GM23338 (cell line): ENCODE measurements at regions not wholly inside any gene's neighbourhood (a gene's known extent, or its start where the extent isn't known, plus 50 kb on each side); places are given as distances from the start of the nearest gene placed in this dataset.

Experiments
- ATAC-seq: fragments of 200-7000 bp; cut with Tn5 transposase; 3 replicates; pipeline ENCODE4 v1.9.1; 2020
- DNase-seq: peaks from one replicate; pipeline ENCODE4 v3.0.0-alpha.2; 2015; ENCODE audit warnings: low spot score
- H2AFZ ChIP-seq: fragments of 200-600 bp; sonication (generic); 2 replicates; pipeline ENCODE4 v1.8.0; 2016; ENCODE audit warnings: antibody characterized with exemption, mild to moderate bottlenecking, moderate library complexity
- H3F3A ChIP-seq: fragments of 200-600 bp; sonication (generic); replicated peaks from 2 replicates; pipeline ENCODE4 v1.8.0; 2017; ENCODE audit warnings: antibody characterized with exemption, mixed run types, low read depth
- H3K27ac ChIP-seq: fragments of 200-600 bp; sonication (generic); 2 replicates; pipeline ENCODE4 v1.6.1; 2016; ENCODE audit warnings: low read depth
- H3K27me3 ChIP-seq: fragments of 200-600 bp; sonication (generic); 2 replicates; pipeline ENCODE4 v1.8.0; 2016; ENCODE audit warnings: mild to moderate bottlenecking, mixed run types, moderate library complexity; ENCODE audit not compliant: insufficient read depth
- H3K36me3 ChIP-seq: fragments of 200-600 bp; sonication (generic); 2 replicates; pipeline ENCODE4 v1.8.0; 2016; ENCODE audit warnings: mild to moderate bottlenecking; ENCODE audit not compliant: insufficient read depth
- H3K4me1 ChIP-seq: fragments of 200-600 bp; sonication (generic); 2 replicates; pipeline ENCODE4 v1.8.0; 2016; ENCODE audit warnings: mild to moderate bottlenecking, moderate library complexity; ENCODE audit not compliant: insufficient read depth
- H3K4me2 ChIP-seq: fragments of 200-600 bp; sonication (generic); 2 replicates; pipeline ENCODE4 v1.7.1; 2017; ENCODE audit warnings: mixed run types
- H3K4me3 ChIP-seq: fragments of 200-600 bp; sonication (generic); 2 replicates; pipeline ENCODE4 v1.6.1; 2016; ENCODE audit warnings: mixed run types
- H3K79me2 ChIP-seq: fragments of 200-600 bp; sonication (generic); replicated peaks from 2 replicates; pipeline ENCODE4 v1.8.0; 2017; ENCODE audit warnings: mild to moderate bottlenecking; ENCODE audit not compliant: insufficient read depth
- H3K9me2 ChIP-seq: fragments of 200-600 bp; sonication (generic); 2 replicates; pipeline ENCODE4 v1.8.0; 2017; ENCODE audit not compliant: insufficient read depth
- H4K20me1 ChIP-seq: fragments of 200-600 bp; sonication (generic); replicated peaks from 2 replicates; pipeline ENCODE4 v1.8.0; 2017; ENCODE audit warnings: mild to moderate bottlenecking; ENCODE audit not compliant: insufficient read depth
- H3K27ac Mint-ChIP-seq: 2 replicates; pipeline ENCODE4 v1.8.0; 2020; ENCODE audit warnings: inconsistent platforms, mild to moderate bottlenecking, moderate library complexity, mixed read lengths
- H3K27me3 Mint-ChIP-seq: 3 replicates; pipeline ENCODE4 v1.8.0; 2022; ENCODE audit warnings: low read depth, mild to moderate bottlenecking, moderate library complexity, mixed read lengths, inconsistent platforms; ENCODE audit not compliant: insufficient read depth, poor library complexity
- H3K36me3 Mint-ChIP-seq: 3 replicates; pipeline ENCODE4 v1.8.0; 2021; ENCODE audit warnings: low read depth, mild to moderate bottlenecking, inconsistent platforms, moderate library complexity, mixed read lengths
- H3K4me1 Mint-ChIP-seq: 3 replicates; pipeline ENCODE4 v1.8.0; 2020; ENCODE audit warnings: mild to moderate bottlenecking, inconsistent platforms, mixed read lengths
- H3K4me3 Mint-ChIP-seq: 3 replicates; pipeline ENCODE4 v1.8.0; 2021; ENCODE audit warnings: moderate library complexity, mild to moderate bottlenecking, inconsistent platforms, mixed read lengths
- H3K9me3 Mint-ChIP-seq: 3 replicates; pipeline ENCODE4 v1.8.0; 2020; ENCODE audit warnings: moderate library complexity, mild to moderate bottlenecking, inconsistent platforms, mixed read lengths
- CREB1 ChIP-seq: fragments of 250-450 bp; sonication (Bioruptor Pico); IDR thresholded peaks from 2 replicates; pipeline ENCODE4 v1.5.0; 2020; ENCODE audit warnings: low read depth, mild to moderate bottlenecking, moderate library complexity
- EZH2 ChIP-seq: fragments of 200-600 bp; sonication (generic); IDR thresholded peaks from one replicate; pipeline ENCODE4 v1.8.0; 2017; ENCODE audit warnings: antibody characterized with exemption, mild to moderate bottlenecking, low read depth; ENCODE audit not compliant: unreplicated experiment
- JUNB ChIP-seq: IDR thresholded peaks from one replicate; pipeline ENCODE4 v1.6.1; 2016; ENCODE audit warnings: antibody characterized with exemption; ENCODE audit not compliant: unreplicated experiment
- NANOG ChIP-seq: IDR thresholded peaks from 2 replicates; pipeline ENCODE4 v1.6.1; 2016; ENCODE audit warnings: antibody characterized with exemption, borderline replicate concordance
- POLR2AphosphoS5 ChIP-seq: IDR thresholded peaks from 2 replicates; pipeline ENCODE4 v1.6.1; 2016; ENCODE audit warnings: antibody characterized with exemption, low read depth
- STAT1 ChIP-seq: IDR thresholded peaks from one replicate; pipeline ENCODE4 v1.6.1; 2016; ENCODE audit warnings: antibody characterized with exemption; ENCODE audit not compliant: unreplicated experiment
- ZNF114 ChIP-seq: fragments of 250-450 bp; sonication (Bioruptor Pico); IDR thresholded peaks from 2 replicates; pipeline ENCODE4 v1.5.0; 2020; ENCODE audit warnings: mild to moderate bottlenecking, moderate library complexity
- TF ChIP-seq, protein P1 (sequence below): IDR thresholded peaks from 2 replicates; pipeline ENCODE4 v1.6.1; 2016; ENCODE audit warnings: antibody characterized with exemption
- TF ChIP-seq, protein P2 (sequence below): fragments of 250-450 bp; sonication (Bioruptor Pico); IDR thresholded peaks from 2 replicates; pipeline ENCODE4 v1.5.0; 2020; ENCODE audit warnings: mild to moderate bottlenecking, moderate library complexity

DNA sequence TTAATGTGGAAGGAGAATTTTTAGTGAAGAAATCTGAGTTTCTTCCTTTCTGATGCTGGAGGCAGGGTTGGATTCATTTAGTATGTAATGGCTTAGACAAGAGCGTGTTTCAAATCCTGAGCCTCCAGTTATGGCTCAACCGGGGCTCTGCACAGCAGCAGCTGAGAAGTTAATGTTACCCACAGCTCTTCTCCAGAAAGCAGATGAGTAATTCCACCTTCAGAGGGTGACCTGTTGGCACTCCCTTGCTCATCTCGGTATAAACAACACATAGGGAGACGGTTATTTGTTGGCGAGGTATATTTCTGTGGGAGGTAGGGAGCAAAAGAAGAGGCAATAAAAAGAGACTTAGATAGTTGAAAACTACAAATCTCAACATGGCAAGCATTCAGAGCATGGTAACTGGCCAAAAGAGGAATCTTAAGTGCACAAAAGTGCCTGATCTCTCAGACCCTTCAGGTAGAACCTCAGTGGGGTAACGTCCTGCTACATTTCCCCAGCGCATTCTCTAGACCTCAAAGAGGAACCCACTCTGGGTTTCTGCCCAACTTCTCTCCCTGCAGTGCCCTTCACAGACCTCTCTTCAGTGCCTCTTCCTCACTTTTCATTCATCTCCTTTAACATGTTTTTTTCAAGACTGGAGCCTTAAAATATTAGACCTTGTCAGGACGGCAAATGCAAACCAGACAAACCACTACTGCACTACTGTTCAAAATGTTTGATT is 417.5 kb upstream of the ADAMTSL1 start:
- Histone ChIP-seq H3K4me2 (no peak overlapping the region), H4K20me1 (no peaks in the 10 kb centered on the region), H3K9me2 (no peaks in the 10 kb centered on the region), H3K36me3 (no peaks in the 10 kb centered on the region), H3K4me3 (no peak overlapping the region), H3K27ac (no peak overlapping the region), H2AFZ (no peak overlapping the region), H3F3A (no peaks in the 10 kb centered on the region), H3K79me2 (no peaks in the 10 kb centered on the region), H3K4me1 (no peaks in the 10 kb centered on the region), H3K27me3 (no peaks in the 10 kb centered on the region)
- Mint-ChIP-seq H3K36me3 (no peaks in the 10 kb centered on the region), H3K4me1 (no peaks in the 10 kb centered on the region), H3K27ac (no peak overlapping the region), H3K4me3 (no peak overlapping the region), H3K9me3 (no peaks in the 10 kb centered on the region), H3K27me3 (peaks cover 2% of the 10 kb centered on the region)
- TF ChIP-seq, protein P1, sequence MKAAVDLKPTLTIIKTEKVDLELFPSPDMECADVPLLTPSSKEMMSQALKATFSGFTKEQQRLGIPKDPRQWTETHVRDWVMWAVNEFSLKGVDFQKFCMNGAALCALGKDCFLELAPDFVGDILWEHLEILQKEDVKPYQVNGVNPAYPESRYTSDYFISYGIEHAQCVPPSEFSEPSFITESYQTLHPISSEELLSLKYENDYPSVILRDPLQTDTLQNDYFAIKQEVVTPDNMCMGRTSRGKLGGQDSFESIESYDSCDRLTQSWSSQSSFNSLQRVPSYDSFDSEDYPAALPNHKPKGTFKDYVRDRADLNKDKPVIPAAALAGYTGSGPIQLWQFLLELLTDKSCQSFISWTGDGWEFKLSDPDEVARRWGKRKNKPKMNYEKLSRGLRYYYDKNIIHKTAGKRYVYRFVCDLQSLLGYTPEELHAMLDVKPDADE, result no peak
- TF ChIP-seq ZNF114 (CRISPR knock-in tag), result no peak
- no peak for TF ChIP-seq POLR2AphosphoS5
- TF ChIP-seq STAT1, result no peak
- no peak for TF ChIP-seq NANOG
- TF ChIP-seq EZH2, result no peak
- TF ChIP-seq, protein P2, sequence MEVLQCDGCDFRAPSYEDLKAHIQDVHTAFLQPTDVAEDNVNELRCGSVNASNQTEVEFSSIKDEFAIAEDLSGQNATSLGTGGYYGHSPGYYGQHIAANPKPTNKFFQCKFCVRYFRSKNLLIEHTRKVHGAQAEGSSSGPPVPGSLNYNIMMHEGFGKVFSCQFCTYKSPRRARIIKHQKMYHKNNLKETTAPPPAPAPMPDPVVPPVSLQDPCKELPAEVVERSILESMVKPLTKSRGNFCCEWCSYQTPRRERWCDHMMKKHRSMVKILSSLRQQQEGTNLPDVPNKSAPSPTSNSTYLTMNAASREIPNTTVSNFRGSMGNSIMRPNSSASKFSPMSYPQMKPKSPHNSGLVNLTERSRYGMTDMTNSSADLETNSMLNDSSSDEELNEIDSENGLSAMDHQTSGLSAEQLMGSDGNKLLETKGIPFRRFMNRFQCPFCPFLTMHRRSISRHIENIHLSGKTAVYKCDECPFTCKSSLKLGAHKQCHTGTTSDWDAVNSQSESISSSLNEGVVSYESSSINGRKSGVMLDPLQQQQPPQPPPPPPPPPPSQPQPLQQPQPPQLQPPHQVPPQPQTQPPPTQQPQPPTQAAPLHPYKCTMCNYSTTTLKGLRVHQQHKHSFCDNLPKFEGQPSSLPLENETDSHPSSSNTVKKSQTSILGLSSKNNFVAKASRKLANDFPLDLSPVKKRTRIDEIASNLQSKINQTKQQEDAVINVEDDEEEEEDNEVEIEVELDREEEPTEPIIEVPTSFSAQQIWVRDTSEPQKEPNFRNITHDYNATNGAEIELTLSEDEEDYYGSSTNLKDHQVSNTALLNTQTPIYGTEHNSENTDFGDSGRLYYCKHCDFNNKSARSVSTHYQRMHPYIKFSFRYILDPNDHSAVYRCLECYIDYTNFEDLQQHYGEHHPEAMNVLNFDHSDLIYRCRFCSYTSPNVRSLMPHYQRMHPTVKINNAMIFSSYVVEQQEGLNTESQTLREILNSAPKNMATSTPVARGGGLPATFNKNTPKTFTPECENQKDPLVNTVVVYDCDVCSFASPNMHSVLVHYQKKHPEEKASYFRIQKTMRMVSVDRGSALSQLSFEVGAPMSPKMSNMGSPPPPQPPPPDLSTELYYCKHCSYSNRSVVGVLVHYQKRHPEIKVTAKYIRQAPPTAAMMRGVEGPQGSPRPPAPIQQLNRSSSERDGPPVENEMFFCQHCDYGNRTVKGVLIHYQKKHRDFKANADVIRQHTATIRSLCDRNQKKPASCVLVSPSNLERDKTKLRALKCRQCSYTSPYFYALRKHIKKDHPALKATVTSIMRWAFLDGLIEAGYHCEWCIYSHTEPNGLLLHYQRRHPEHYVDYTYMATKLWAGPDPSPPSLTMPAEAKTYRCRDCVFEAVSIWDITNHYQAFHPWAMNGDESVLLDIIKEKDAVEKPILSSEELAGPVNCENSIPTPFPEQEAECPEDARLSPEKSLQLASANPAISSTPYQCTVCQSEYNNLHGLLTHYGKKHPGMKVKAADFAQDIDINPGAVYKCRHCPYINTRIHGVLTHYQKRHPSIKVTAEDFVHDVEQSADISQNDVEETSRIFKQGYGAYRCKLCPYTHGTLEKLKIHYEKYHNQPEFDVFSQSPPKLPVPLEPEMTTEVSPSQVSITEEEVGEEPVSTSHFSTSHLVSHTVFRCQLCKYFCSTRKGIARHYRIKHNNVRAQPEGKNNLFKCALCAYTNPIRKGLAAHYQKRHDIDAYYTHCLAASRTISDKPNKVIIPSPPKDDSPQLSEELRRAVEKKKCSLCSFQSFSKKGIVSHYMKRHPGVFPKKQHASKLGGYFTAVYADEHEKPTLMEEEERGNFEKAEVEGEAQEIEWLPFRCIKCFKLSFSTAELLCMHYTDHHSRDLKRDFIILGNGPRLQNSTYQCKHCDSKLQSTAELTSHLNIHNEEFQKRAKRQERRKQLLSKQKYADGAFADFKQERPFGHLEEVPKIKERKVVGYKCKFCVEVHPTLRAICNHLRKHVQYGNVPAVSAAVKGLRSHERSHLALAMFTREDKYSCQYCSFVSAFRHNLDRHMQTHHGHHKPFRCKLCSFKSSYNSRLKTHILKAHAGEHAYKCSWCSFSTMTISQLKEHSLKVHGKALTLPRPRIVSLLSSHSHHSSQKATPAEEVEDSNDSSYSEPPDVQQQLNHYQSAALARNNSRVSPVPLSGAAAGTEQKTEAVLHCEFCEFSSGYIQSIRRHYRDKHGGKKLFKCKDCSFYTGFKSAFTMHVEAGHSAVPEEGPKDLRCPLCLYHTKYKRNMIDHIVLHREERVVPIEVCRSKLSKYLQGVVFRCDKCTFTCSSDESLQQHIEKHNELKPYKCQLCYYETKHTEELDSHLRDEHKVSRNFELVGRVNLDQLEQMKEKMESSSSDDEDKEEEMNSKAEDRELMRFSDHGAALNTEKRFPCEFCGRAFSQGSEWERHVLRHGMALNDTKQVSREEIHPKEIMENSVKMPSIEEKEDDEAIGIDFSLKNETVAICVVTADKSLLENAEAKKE (CRISPR knock-in tag), result no peak
- TF ChIP-seq JUNB, result no peak
- no peak for TF ChIP-seq CREB1 (CRISPR knock-in tag)
- no peak for DNase-seq
- no peak for ATAC-seq
